T-cell (primary cell): ENCODE measurements at regions not wholly inside any gene's neighbourhood (a gene's known extent, or its start where the extent isn't known, plus 50 kb on each side); places are given as distances from the start of the nearest gene placed in this dataset.

Source experiments
- ATAC-seq, 4 experiments: fragments of 200-7000 bp in 3 of 4; fragments of 150-1000 bp in 1 of 4; cut with Tn5 transposase; replicated peaks in 1 of 4; 1 replicate in 3 of 4; 2 replicates in 1 of 4; pipeline ENCODE4 v1.10.0; 2021; ENCODE audit warnings: moderate library complexity in 3 of 4, mild to moderate bottlenecking in 2 of 4, moderate number of reproducible peaks in 1 of 4
- CTCF ChIA-PET, 2 donors: fragments of 300-600 bp; sonication (Branson Sonifier 250); formaldehyde crosslinking; loops; one replicate each; lab custom pipeline; 2022; ENCODE audit warnings: antibody characterized with exemption in 2 of 2; lab: Charles Lee
- POLR2A ChIA-PET, 2 donors: fragments of 300-600 bp; sonication (Branson Sonifier 250); formaldehyde crosslinking; loops; one replicate each; lab custom pipeline; 2022; ENCODE audit warnings: antibody characterized with exemption in 2 of 2; lab: Charles Lee
- DNase-seq, 35 experiments: peaks; one replicate each; pipeline versions ENCODE4 v3.0.0 to v3.0.0-alpha.2; 2013 to 2023
- H3K27ac ChIP-seq: one replicate; pipeline ENCODE4 v1.5.1; 2013; ENCODE audit warnings: low read length
- H3K27me3 ChIP-seq, 2 experiments: replicated peaks in 1 of 2; 1 replicate in 1 of 2; 2 replicates in 1 of 2; pipeline versions ENCODE4 v1.6.1 to v1.7.0; 2013; ENCODE audit warnings: low read length in 1 of 2, mixed read lengths in 1 of 2; ENCODE audit not compliant: control insufficient read depth in 2 of 2, insufficient read depth in 2 of 2; ENCODE audit errors: extremely low read depth in 1 of 2
- H3K36me3 ChIP-seq, 2 donors: 1 replicate in 1 of 2; 2 replicates in 1 of 2; pipeline versions ENCODE4 v1.6.1 to v1.7.0; 2013; ENCODE audit warnings: low read length in 1 of 2; ENCODE audit not compliant: control insufficient read depth in 2 of 2, insufficient read depth in 1 of 2; ENCODE audit errors: extremely low read depth in 1 of 2
- H3K4me1 ChIP-seq, 2 experiments: 1 replicate in 1 of 2; 2 replicates in 1 of 2; pipeline versions ENCODE4 v1.6.1 to v1.7.0; 2013; ENCODE audit warnings: low read length in 2 of 2, mixed read lengths in 1 of 2; ENCODE audit not compliant: insufficient read depth in 2 of 2, control insufficient read depth in 1 of 2; ENCODE audit errors: extremely low read depth in 1 of 2
- H3K4me3 ChIP-seq, 2 donors: 1 replicate in 1 of 2; 2 replicates in 1 of 2; pipeline versions ENCODE4 v1.5.1 to v1.7.0; 2013; ENCODE audit warnings: mild to moderate bottlenecking in 2 of 2, low read length in 1 of 2, moderate library complexity in 1 of 2; ENCODE audit not compliant: control insufficient read depth in 1 of 2; ENCODE audit errors: extremely low read depth in 1 of 2
- H3K9me3 ChIP-seq: 2 replicates; pipeline ENCODE4 v1.7.0; 2013
- H3K27ac Mint-ChIP-seq, 2 donors: one replicate each; pipeline ENCODE4 v1.8.0; 2020 to 2021; ENCODE audit warnings: mild to moderate bottlenecking in 2 of 2, mixed read lengths in 2 of 2
- H3K27me3 Mint-ChIP-seq, 2 donors: one replicate each; pipeline ENCODE4 v1.8.0; 2021 to 2022; ENCODE audit warnings: mixed read lengths in 2 of 2
- H3K36me3 Mint-ChIP-seq: one replicate; pipeline ENCODE4 v1.8.0; 2021; ENCODE audit warnings: mixed read lengths
- H3K4me1 Mint-ChIP-seq, 3 donors: one replicate each; pipeline ENCODE4 v1.8.0; 2020 to 2022; ENCODE audit warnings: mixed read lengths in 3 of 3, mild to moderate bottlenecking in 1 of 3
- H3K4me3 Mint-ChIP-seq, 3 donors: one replicate each; pipeline ENCODE4 v1.8.0; 2020 to 2022; ENCODE audit warnings: mild to moderate bottlenecking in 3 of 3, mixed read lengths in 3 of 3, moderate library complexity in 3 of 3
- H3K9me3 Mint-ChIP-seq, 3 donors: one replicate each; pipeline ENCODE4 v1.8.0; 2020 to 2022; ENCODE audit warnings: mixed read lengths in 3 of 3
- WGBS: methylation state at CpG from one replicate; pipeline ENCODE4 v1.1.5; 2013; ENCODE audit warnings: missing lambda C conversion rate; ENCODE audit not compliant: insufficient coverage; 5-methylcytosine and 5-hydroxymethylcytosine counted together

- ChIA-PET POLR2A (no interaction called here), CTCF (interaction anchor here (0.6 to 1.3 kb wide), 2 partner anchors 11 to 23 kb away, joined by 3 to 5 read pairs; no protein-coding TSS in a partner anchor)
- Histone ChIP-seq H3K4me1 (peaks cover 0 to 2% of the 10 kb centered on the region in 2 experiments), H3K27ac (no peak overlapping the region), H3K9me3 (no peaks in the 10 kb centered on the region), H3K36me3 (no peaks in the 10 kb centered on the region), H3K27me3 (no peaks in the 10 kb centered on the region), H3K4me3 (no peak overlapping the region)
- no peak for ATAC-seq
- Mint-ChIP-seq H3K4me1 (peaks cover 0 to 18% (median 7%) of the 10 kb centered on the region in 3 donors), H3K36me3 (no peaks in the 10 kb centered on the region), H3K9me3 (peaks cover 4 to 10% (median 6%) of the 10 kb centered on the region in 3 donors), H3K4me3 (no peak overlapping the region), H3K27ac (no peak overlapping the region), H3K27me3 (no peaks in the 10 kb centered on the region)
- no peak for DNase-seq
- no CpG with 5 or more reads among the region's 1 CpG for WGBS
These were observed 60.1 kb upstream of the DUSP10 start for GRCh38 chr1:221801773-221802516.

- Histone ChIP-seq H3K27ac (no peak overlapping the region), H3K27me3 (no peaks in the 10 kb centered on the region), H3K36me3 (no peaks in the 10 kb centered on the region), H3K9me3 (no peaks in the 10 kb centered on the region), H3K4me3 (no peak overlapping the region), H3K4me1 (peaks cover 0 to 2% of the 10 kb centered on the region in 2 experiments)
- peaks cover 0 to 15% (median 7%) of the 10 kb centered on the region in 3 donors for H3K4me1 Mint-ChIP-seq
- peak in 1 of 4 experiments; percentile 70 for ATAC-seq
- no peaks in the 10 kb centered on the region for H3K36me3 Mint-ChIP-seq
- ChIA-PET POLR2A (no interaction called here), CTCF (interaction anchor here in 1 of 2 donors (0.6 to 1.1 kb wide), 2 partner anchors 10 to 322 kb away, joined by 3 to 5 read pairs; no protein-coding TSS in a partner anchor)
- H3K4me3 Mint-ChIP-seq, result no peak overlapping the region
- WGBS, result 100% methylated on average over 1 of the region's 3 CpGs
- H3K9me3 Mint-ChIP-seq, result peaks cover 4 to 10% (median 6%) of the 10 kb centered on the region in 3 donors
- no peak overlapping the region for H3K27ac Mint-ChIP-seq
- DNase-seq, result no peak
- H3K27me3 Mint-ChIP-seq, result no peaks in the 10 kb centered on the region
These were observed 59.4 kb upstream of the DUSP10 start for GRCh38 chr1:221801251-221801661.

- Histone ChIP-seq H3K36me3 (no peaks in the 10 kb centered on the region), H3K4me3 (no peak overlapping the region), H3K9me3 (no peaks in the 10 kb centered on the region), H3K4me1 (peaks cover 0 to 2% of the 10 kb centered on the region in 2 experiments), H3K27ac (no peak overlapping the region), H3K27me3 (no peaks in the 10 kb centered on the region)
- DNase-seq (no peak), ATAC-seq (peak in 1 of 4 experiments; percentile 48)
- Mint-ChIP-seq H3K9me3 (peaks cover 4 to 10% (median 6%) of the 10 kb centered on the region in 3 donors), H3K27ac (no peak overlapping the region), H3K36me3 (no peaks in the 10 kb centered on the region), H3K27me3 (no peaks in the 10 kb centered on the region), H3K4me3 (no peak overlapping the region), H3K4me1 (peaks cover 0 to 15% (median 7%) of the 10 kb centered on the region in 3 donors)
- CTCF ChIA-PET, result interaction anchor here in 1 of 2 donors (1.1 kb wide), 1 partner anchor 322 kb away, joined by 3 read pairs; no protein-coding TSS in a partner anchor
- POLR2A ChIA-PET, result no interaction called here
- 0% methylated on average over 1 of the region's 3 CpGs for WGBS
These were observed 58.9 kb upstream of the DUSP10 start for GRCh38 chr1:221800831-221801230.

GRCh38 chr1:221797506-221797905 lies 55.6 kb upstream of the DUSP10 start:
- Mint-ChIP-seq H3K27me3 (no peaks in the 10 kb centered on the region), H3K36me3 (no peaks in the 10 kb centered on the region), H3K27ac (no peak overlapping the region), H3K4me3 (no peak overlapping the region), H3K4me1 (peaks cover 11 to 41% (median 25%) of the 10 kb centered on the region in 3 donors), H3K9me3 (peaks cover 4 to 10% (median 6%) of the 10 kb centered on the region in 3 donors)
- ChIA-PET POLR2A (no interaction called here), CTCF (no interaction called here)
- H3K9me3 ChIP-seq, result no peaks in the 10 kb centered on the region
- H3K27me3 ChIP-seq, result no peaks in the 10 kb centered on the region
- ATAC-seq (no peak), DNase-seq (no peak)
- H3K36me3 ChIP-seq, result no peaks in the 10 kb centered on the region
- no peak overlapping the region for H3K4me3 ChIP-seq
- H3K4me1 ChIP-seq, result peaks cover 0 to 15% of the 10 kb centered on the region in 2 experiments
- H3K27ac ChIP-seq, result no peak overlapping the region

GRCh38 chr1:221796700-221797099 lies 54.8 kb upstream of the DUSP10 start:
- no peaks in the 10 kb centered on the region for H3K27me3 ChIP-seq
- no peak overlapping the region for H3K4me3 ChIP-seq
- H3K27ac Mint-ChIP-seq, result no peak overlapping the region
- H3K9me3 ChIP-seq, result no peaks in the 10 kb centered on the region
- POLR2A ChIA-PET, result no interaction called here
- peaks cover 11 to 35% (median 23%) of the 10 kb centered on the region in 3 donors for H3K4me1 Mint-ChIP-seq
- ATAC-seq, result no peak
- no peaks in the 10 kb centered on the region for H3K27me3 Mint-ChIP-seq
- no peaks in the 10 kb centered on the region for H3K36me3 ChIP-seq
- no peak overlapping the region for H3K4me3 Mint-ChIP-seq
- H3K27ac ChIP-seq, result no peak overlapping the region
- H3K36me3 Mint-ChIP-seq, result no peaks in the 10 kb centered on the region
- peaks cover 4 to 10% (median 6%) of the 10 kb centered on the region in 3 donors for H3K9me3 Mint-ChIP-seq
- WGBS, result 97% methylated on average over 2 of the region's 2 CpGs
- no peak for DNase-seq
- H3K4me1 ChIP-seq, result peaks cover 0 to 15% of the 10 kb centered on the region in 2 experiments
- CTCF ChIA-PET, result no interaction called here

- Histone ChIP-seq H3K36me3 (no peaks in the 10 kb centered on the region), H3K27me3 (no peaks in the 10 kb centered on the region), H3K4me3 (no peak overlapping the region), H3K9me3 (no peaks in the 10 kb centered on the region), H3K4me1 (peaks cover 0 to 13% of the 10 kb centered on the region in 2 experiments), H3K27ac (no peak overlapping the region)
- no peak for ATAC-seq
- H3K9me3 Mint-ChIP-seq, result peaks cover 4 to 8% (median 5%) of the 10 kb centered on the region in 3 donors
- POLR2A ChIA-PET, result interaction anchor here in 1 of 2 donors (1.1 kb wide), 1 partner anchor 18 kb away, joined by 3 read pairs; no protein-coding TSS in a partner anchor
- H3K36me3 Mint-ChIP-seq, result no peaks in the 10 kb centered on the region
- no peaks in the 10 kb centered on the region for H3K27me3 Mint-ChIP-seq
- no peak overlapping the region for H3K27ac Mint-ChIP-seq
- peaks cover 11 to 30% (median 18%) of the 10 kb centered on the region in 3 donors for H3K4me1 Mint-ChIP-seq
- no peak overlapping the region for H3K4me3 Mint-ChIP-seq
- CTCF ChIA-PET, result no interaction called here
- WGBS, result no CpG with 5 or more reads among the region's 3 CpGs
- DNase-seq, result no peak
These were observed 53.5 kb upstream of the DUSP10 start for GRCh38 chr1:221795380-221795779.
